Peyer's patch (tissue), 4 donors: ENCODE measurements at regions not wholly inside any gene's neighbourhood (a gene's known extent, or its start where the extent isn't known, plus 50 kb on each side); places are given as distances from the start of the nearest gene placed in this dataset.

Source experiments
- POLR2A ChIP-seq, 2 donors: fragments of 450-650 bp; IDR thresholded peaks; one replicate each; pipeline ENCODE4 v1.5.1; 2017; ENCODE audit warnings: antibody characterized with exemption in 2 of 2, mild to moderate bottlenecking in 2 of 2, moderate library complexity in 2 of 2
- TF ChIP-seq, protein P1 (sequence below), 6 experiments: fragments of 450-650 bp in 4 of 6; fragments of 200-600 bp in 2 of 6; sonication (generic) in 1 of 6; IDR thresholded peaks; one replicate each; pipeline ENCODE4 v1.5.1; 2017 to 2019; ENCODE audit warnings: antibody characterized with exemption in 6 of 6, mild to moderate bottlenecking in 3 of 6, moderate library complexity in 1 of 6

DNA sequence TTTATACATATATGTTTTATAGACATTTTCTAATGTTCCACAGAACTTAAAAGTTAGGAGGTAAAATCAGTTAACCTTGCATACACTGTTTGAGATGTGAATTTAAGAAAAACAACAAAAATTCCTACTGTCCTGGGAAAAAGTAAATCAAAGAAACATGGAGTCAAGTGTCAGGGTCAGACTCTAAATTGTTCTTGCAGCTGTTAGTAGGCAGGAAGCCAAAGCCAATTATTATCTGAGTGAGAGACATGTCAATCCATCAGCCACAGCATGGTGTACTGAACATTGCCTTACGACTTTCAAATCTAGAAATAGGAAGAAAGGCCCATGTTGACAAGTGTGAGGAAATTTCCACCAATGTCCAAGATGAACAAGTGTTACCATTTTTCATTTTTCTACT is 461.2 kb upstream of the MBL2 start:
- no peak for TF ChIP-seq POLR2A (IDR thresholded peaks at IDR 0.05)
- TF ChIP-seq, protein P1, sequence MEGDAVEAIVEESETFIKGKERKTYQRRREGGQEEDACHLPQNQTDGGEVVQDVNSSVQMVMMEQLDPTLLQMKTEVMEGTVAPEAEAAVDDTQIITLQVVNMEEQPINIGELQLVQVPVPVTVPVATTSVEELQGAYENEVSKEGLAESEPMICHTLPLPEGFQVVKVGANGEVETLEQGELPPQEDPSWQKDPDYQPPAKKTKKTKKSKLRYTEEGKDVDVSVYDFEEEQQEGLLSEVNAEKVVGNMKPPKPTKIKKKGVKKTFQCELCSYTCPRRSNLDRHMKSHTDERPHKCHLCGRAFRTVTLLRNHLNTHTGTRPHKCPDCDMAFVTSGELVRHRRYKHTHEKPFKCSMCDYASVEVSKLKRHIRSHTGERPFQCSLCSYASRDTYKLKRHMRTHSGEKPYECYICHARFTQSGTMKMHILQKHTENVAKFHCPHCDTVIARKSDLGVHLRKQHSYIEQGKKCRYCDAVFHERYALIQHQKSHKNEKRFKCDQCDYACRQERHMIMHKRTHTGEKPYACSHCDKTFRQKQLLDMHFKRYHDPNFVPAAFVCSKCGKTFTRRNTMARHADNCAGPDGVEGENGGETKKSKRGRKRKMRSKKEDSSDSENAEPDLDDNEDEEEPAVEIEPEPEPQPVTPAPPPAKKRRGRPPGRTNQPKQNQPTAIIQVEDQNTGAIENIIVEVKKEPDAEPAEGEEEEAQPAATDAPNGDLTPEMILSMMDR (IDR thresholded peaks at IDR 0.05) = no peak
